Osteocyte (in vitro differentiated cells): ENCODE measurements at regions not wholly inside any gene's neighbourhood (a gene's known extent, or its start where the extent isn't known, plus 50 kb on each side); places are given as distances from the start of the nearest gene placed in this dataset.

Source experiments
- DNase-seq: peaks from one replicate; pipeline ENCODE4 v3.0.0; 2021; ENCODE audit warnings: mixed read lengths; ENCODE audit not compliant: unreplicated experiment; ENCODE audit errors: extremely low spot score
- H3K27ac Mint-ChIP-seq: one replicate; pipeline ENCODE4 v1.8.0; 2021; ENCODE audit warnings: mild to moderate bottlenecking, mixed read lengths; ENCODE audit not compliant: unreplicated experiment
- H3K27me3 Mint-ChIP-seq: one replicate; pipeline ENCODE4 v1.8.0; 2021; ENCODE audit warnings: mixed read lengths; ENCODE audit not compliant: unreplicated experiment
- H3K36me3 Mint-ChIP-seq: one replicate; pipeline ENCODE4 v1.8.0; 2021; ENCODE audit warnings: mixed read lengths; ENCODE audit not compliant: unreplicated experiment
- H3K4me1 Mint-ChIP-seq: one replicate; pipeline ENCODE4 v1.8.0; 2021; ENCODE audit warnings: mixed read lengths; ENCODE audit not compliant: unreplicated experiment
- H3K4me3 Mint-ChIP-seq: one replicate; pipeline ENCODE4 v1.8.0; 2021; ENCODE audit warnings: mild to moderate bottlenecking, moderate library complexity, mixed read lengths; ENCODE audit not compliant: unreplicated experiment
- H3K9me3 Mint-ChIP-seq: one replicate; pipeline ENCODE4 v1.8.0; 2021; ENCODE audit warnings: mixed read lengths; ENCODE audit not compliant: unreplicated experiment
- TF ChIP-seq, protein P1 (sequence below): fragments of 200-600 bp; sonication (generic); IDR thresholded peaks from 2 replicates; pipeline ENCODE4 v1.5.0; 2021; ENCODE audit warnings: antibody characterized with exemption, mild to moderate bottlenecking, moderate library complexity

DNA sequence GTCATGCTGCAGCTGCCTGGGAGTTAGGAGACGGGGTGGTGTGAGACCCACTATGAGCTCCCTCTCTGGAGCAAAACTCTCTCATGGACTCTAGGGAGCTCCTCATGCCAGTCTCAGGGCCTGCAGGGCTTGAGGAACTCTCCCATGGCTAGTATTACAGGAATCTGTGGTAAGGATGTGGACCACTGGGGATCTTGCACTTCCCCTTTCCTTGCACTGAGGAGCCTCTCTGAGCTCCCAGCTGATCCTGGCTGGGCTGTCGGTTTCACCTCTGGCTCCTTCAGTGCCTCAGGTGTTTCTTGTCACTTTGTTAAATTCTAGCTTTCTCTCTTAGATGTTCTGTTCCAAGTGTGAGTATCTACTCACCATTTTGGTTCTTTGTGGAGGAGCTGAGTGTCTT lies 71.6 kb upstream of the IMMP2L start:
- H3K27me3 Mint-ChIP-seq, result peaks cover 21% of the 10 kb centered on the region
- H3K27ac Mint-ChIP-seq, result no peak overlapping the region

DNA sequence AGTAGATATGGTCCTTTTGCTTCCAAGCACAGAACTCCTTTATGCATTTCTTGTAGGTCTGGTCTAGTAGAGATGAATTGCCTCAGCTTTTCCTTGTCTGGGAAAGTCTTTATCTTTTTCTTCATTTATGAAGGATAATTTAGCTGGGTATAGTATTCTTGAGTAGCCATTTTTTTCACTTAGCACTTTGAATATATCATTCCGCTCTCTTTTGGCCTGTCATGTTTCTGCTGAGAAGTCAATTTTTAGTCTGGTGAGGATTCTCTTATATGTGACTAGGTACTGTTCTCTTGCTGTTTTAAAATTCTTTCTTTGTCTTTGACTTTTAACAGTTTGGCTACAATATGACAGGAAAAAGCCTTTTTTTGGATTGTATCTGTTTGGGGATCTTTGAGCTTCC lies 68.6 kb upstream of the IMMP2L start:
- H3K9me3 Mint-ChIP-seq, result peaks cover 31% of the 10 kb centered on the region
- no peak for DNase-seq
- peaks cover 48% of the 10 kb centered on the region for H3K27me3 Mint-ChIP-seq
- H3K27ac Mint-ChIP-seq, result no peak overlapping the region
- no peaks in the 10 kb centered on the region for H3K4me1 Mint-ChIP-seq
- TF ChIP-seq, protein P1, sequence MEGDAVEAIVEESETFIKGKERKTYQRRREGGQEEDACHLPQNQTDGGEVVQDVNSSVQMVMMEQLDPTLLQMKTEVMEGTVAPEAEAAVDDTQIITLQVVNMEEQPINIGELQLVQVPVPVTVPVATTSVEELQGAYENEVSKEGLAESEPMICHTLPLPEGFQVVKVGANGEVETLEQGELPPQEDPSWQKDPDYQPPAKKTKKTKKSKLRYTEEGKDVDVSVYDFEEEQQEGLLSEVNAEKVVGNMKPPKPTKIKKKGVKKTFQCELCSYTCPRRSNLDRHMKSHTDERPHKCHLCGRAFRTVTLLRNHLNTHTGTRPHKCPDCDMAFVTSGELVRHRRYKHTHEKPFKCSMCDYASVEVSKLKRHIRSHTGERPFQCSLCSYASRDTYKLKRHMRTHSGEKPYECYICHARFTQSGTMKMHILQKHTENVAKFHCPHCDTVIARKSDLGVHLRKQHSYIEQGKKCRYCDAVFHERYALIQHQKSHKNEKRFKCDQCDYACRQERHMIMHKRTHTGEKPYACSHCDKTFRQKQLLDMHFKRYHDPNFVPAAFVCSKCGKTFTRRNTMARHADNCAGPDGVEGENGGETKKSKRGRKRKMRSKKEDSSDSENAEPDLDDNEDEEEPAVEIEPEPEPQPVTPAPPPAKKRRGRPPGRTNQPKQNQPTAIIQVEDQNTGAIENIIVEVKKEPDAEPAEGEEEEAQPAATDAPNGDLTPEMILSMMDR, result no peak
- H3K36me3 Mint-ChIP-seq, result no peaks in the 10 kb centered on the region
- no peak overlapping the region for H3K4me3 Mint-ChIP-seq

More for the DNA sequence above, 71.6 kb upstream of the IMMP2L start:
- TF ChIP-seq, protein P1, result no peak
- no peak for DNase-seq
- H3K4me3 Mint-ChIP-seq, result no peak overlapping the region
- H3K9me3 Mint-ChIP-seq, result peaks cover 31% of the 10 kb centered on the region
- no peaks in the 10 kb centered on the region for H3K36me3 Mint-ChIP-seq
- no peaks in the 10 kb centered on the region for H3K4me1 Mint-ChIP-seq

DNA sequence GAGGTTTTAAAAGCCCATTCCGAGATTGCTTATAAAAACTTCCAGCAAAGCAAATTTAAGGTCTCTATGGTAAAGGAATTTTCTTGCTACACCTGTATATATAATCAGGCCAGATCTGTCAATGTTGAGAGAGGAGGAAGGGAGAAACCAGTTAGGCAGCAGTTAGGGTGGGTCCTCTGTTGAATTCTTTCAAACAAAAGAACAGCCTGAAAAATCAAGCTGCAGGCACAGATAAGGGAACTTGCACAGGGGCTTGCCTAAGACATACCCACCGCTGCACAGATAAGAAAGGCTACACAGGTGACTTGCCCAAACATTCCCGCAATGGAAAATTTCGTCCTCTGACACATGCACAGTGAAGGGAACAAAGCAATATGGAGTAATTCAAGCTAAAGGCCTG lies 59.8 kb upstream of the IMMP2L start:
- Mint-ChIP-seq H3K4me1 (no peaks in the 10 kb centered on the region), H3K27ac (no peak overlapping the region), H3K36me3 (no peaks in the 10 kb centered on the region), H3K27me3 (peaks cover 42% of the 10 kb centered on the region), H3K9me3 (no peaks in the 10 kb centered on the region), H3K4me3 (no peak overlapping the region)
- no peak for DNase-seq
- TF ChIP-seq, protein P1, result no peak
